HFF-Myc (cell line): ENCODE measurements at regions not wholly inside any gene's neighbourhood (a gene's known extent, or its start where the extent isn't known, plus 50 kb on each side); places are given as distances from the start of the nearest gene placed in this dataset.

Source experiments
- DNase-seq: peaks from one replicate; pipeline ENCODE4 v3.0.0-alpha.2; 2011; ENCODE audit warnings: low read depth; ENCODE audit errors: extremely low read depth
- H3K4me3 ChIP-seq: replicated peaks from 2 replicates; pipeline ENCODE4 v1.5.1; 2011; ENCODE audit warnings: low read depth, mild to moderate bottlenecking, control low read depth, low read length
- CTCF ChIP-seq: IDR thresholded peaks from 2 replicates; pipeline ENCODE4 v1.5.1; 2012; ENCODE audit warnings: mild to moderate bottlenecking, low read depth, low read length, control low read depth; ENCODE audit errors: missing control alignments

GRCh38 chr1:170402476-170403311 is 129.3 kb upstream of the GORAB start:
- TF ChIP-seq CTCF = no peak
- H3K4me3 ChIP-seq = no peak overlapping the region
- no peak for DNase-seq

- H3K4me3 ChIP-seq = no peak overlapping the region
- TF ChIP-seq CTCF = no peak
- no peak for DNase-seq
Observed at GRCh38 chr1:170407138-170407537, 124.8 kb upstream of the GORAB start.

GRCh38 chr1:170407581-170407980 is 124.4 kb upstream of the GORAB start:
- H3K4me3 ChIP-seq = no peak overlapping the region
- TF ChIP-seq CTCF = no peak

GRCh38 chr1:170410401-170411166 is 121.4 kb upstream of the GORAB start:
- no peak overlapping the region for H3K4me3 ChIP-seq
- peak; percentile 55 for DNase-seq
- no peak for TF ChIP-seq CTCF

More at GRCh38 chr1:170407581-170407980, 124.4 kb upstream of the GORAB start:
- no peak for DNase-seq

GRCh38 chr1:170414989-170415709 is 116.8 kb upstream of the GORAB start:
- H3K4me3 ChIP-seq = no peak overlapping the region
- no peak for DNase-seq
- no peak for TF ChIP-seq CTCF

- no peak overlapping the region for H3K4me3 ChIP-seq
- no peak for TF ChIP-seq CTCF
- DNase-seq = peak; percentile 31
Observed at GRCh38 chr1:170415710-170416372, 116.1 kb upstream of the GORAB start.
